GM12873 (cell line): ENCODE measurements at regions not wholly inside any gene's neighbourhood (a gene's known extent, or its start where the extent isn't known, plus 50 kb on each side); places are given as distances from the start of the nearest gene placed in this dataset.

ENCODE experiments used
- CTCF ChIP-seq: IDR thresholded peaks from 2 replicates; pipeline ENCODE4 v1.5.1; 2012; ENCODE audit warnings: low read depth, mild to moderate bottlenecking, moderate library complexity, low read length, control low read depth; ENCODE audit not compliant: insufficient read depth; ENCODE audit errors: missing control alignments

- TF ChIP-seq CTCF, result no peak
These were observed 56.7 kb upstream of the HUWE1 start for GRCh38 chrX:53743244-53743643.

GRCh38 chrX:53738370-53738906 lies 51.9 kb upstream of the HUWE1 start:
- no peak for TF ChIP-seq CTCF
